HFF-Myc (cell line): ENCODE measurements at regions not wholly inside any gene's neighbourhood (a gene's known extent, or its start where the extent isn't known, plus 50 kb on each side); places are given as distances from the start of the nearest gene placed in this dataset.

Source experiments
- DNase-seq: peaks from one replicate; pipeline ENCODE4 v3.0.0-alpha.2; 2011; ENCODE audit warnings: low read depth; ENCODE audit errors: extremely low read depth
- H3K4me3 ChIP-seq: replicated peaks from 2 replicates; pipeline ENCODE4 v1.5.1; 2011; ENCODE audit warnings: low read depth, mild to moderate bottlenecking, control low read depth, low read length
- CTCF ChIP-seq: IDR thresholded peaks from 2 replicates; pipeline ENCODE4 v1.5.1; 2012; ENCODE audit warnings: mild to moderate bottlenecking, low read depth, low read length, control low read depth; ENCODE audit errors: missing control alignments

DNA sequence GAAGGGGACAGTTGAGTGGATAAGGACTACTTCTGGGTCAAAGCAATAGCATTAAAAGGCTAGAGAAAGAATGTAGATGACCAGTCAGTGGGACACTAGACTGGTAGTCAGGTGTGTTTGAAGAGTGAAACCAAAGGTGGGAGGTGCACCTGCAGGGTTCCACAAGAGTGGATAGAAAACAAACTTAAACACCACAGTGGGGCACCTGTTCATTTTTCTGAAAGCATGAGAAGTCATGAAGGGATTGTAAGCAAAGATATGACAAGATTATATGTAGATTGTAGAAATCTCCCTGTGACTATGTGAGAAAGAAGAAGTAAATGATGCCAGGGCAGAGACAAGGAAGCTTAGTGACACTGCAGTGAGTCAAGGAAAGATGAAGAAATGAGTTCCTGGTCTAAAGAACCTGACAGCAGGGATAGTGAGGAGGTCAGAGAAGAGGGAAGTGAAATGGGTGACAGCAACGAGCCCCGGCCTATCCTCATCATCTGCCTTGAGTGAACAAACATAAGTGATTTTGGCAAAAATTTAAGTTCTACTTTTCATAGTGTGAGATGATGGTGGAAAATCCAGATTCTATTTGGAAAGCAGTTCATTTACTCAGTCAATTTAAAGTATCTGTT is 296.9 kb downstream of the TLE4 start:
- no peak for TF ChIP-seq CTCF
- DNase-seq, result no peak
- H3K4me3 ChIP-seq, result no peak overlapping the region

DNA sequence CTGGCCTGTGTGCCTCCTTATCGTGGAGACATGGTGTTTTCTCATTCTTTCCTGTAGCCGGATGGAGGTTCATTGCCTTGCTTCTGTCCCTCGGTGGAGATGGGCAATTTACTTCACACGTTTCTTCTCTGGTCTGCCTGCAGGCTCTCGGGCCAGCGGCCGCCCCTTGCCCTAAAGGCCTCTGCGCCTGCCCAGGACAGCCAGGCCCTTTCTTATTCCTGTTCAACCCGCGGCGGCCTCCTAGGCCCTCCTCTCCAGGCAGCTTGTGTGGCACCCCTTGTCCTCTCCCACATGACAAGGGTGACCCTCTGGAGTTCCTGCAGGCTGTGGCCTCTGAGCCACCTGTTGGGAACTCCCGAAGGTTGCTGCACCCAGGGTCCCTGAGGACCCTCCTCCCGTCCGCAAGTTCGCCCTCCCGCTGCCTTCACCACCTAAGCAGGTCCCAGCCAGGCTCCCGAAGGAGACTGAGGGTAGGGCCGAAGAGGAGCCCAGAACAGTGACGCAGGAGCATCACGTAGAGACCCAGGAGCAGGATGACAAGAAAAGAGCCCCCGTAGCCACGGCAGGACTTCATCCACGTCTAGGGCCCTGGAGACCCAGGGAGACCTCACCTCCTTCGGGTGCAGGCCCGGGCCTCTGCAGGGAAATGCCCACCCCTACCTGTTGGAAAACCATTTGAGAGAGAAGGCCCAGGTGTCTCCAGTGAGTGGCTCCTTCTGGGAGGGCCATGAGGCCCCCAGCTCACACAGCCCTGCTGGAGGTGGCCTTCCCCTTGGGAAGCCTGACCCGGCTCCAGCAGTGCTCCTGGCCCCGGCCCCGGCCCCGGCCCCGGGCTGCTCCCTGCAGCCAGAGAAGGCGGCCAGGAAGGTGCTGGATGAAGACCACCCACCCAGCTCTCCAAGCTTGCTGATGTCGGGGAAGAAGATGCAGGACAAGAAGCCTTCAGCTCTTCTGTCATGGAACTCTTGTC is 291.4 kb downstream of the TLE4 start:
- no peak for DNase-seq
- no peak overlapping the region for H3K4me3 ChIP-seq
- no peak for TF ChIP-seq CTCF

DNA sequence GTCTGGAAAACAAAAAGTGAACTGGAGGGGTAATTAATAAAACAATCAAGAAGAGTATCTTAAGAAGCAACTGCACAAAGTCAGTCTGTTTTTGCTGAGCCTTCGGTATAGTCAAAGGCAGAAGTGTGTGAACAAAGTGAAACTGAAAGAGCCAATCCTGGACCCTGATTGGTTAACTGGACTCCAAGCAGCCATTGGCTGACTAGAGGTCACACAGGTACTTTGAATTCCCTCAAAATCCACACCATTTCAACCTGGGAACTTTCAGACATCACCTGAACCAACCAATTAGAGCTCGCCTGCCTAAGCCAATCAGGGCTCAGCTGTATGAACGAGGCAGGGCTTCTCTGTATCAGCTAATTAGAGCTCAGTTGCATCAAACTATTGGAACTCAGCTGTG is 286.7 kb downstream of the TLE4 start:
- H3K4me3 ChIP-seq, result no peak overlapping the region
- TF ChIP-seq CTCF, result no peak
- DNase-seq, result no peak

DNA sequence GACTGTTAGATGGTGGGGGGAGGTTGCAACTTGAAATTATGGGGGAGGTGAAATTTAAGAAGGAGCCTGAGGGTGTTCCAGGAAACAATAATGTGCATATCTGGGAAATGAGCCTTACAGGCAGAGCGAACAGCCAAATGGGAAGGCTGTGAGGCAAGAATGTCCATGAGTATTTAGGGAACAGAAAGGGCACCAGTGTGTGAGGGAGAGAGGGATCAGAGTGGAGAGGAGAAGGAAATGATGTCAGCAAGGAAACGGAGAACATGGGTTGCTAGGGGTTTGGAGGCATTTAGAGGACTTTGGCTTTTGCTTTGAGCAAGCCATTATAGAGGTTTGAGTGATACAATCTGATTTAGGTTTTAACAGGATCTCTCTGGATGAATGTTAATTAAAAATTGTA is 285.4 kb downstream of the TLE4 start:
- H3K4me3 ChIP-seq, result no peak overlapping the region
- no peak for TF ChIP-seq CTCF
- no peak for DNase-seq

GRCh38 chr9:79847074-79847473 is 275.3 kb downstream of the TLE4 start:
- TF ChIP-seq CTCF, result no peak
- no peak overlapping the region for H3K4me3 ChIP-seq
- DNase-seq, result no peak

DNA sequence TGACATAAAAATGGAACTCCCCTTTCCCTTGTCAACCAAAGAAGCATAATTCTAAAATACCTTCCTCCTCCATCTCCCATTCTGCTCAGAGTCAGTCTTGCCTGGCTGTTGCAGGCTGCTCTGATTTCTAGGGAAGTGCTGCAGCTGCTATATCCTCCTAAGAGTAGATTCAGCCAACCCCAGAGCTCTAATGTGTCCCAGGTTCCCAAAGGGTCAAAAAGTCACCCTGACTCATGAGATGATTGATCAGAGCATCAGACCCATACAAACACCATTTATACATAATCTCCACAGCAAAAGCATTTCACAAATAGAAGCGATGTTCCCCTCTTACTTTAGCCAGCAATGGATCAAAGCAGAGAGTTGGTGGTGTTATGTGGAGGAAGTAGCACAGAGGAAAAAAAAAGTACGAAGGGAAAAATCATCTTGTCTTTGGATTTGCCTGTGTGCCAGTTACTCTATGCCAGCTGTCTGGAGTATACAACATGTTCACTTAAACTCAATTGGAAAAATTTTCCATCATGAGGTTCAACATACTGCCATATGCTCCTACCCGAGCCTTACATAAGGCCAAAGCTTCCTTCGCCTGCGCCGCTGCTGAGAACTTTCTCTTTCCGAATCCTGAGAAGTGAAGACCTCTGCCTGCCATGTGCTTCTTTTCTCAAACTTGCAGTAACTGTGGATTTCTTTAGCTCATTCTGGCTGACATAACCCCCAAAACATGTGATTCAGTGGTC is 258.0 kb downstream of the TLE4 start:
- TF ChIP-seq CTCF, result no peak
- H3K4me3 ChIP-seq, result no peak overlapping the region
- DNase-seq, result no peak
